Cardiac septum (tissue), 1 donor: ENCODE measurements at regions not wholly inside any gene's neighbourhood (a gene's known extent, or its start where the extent isn't known, plus 50 kb on each side); places are given as distances from the start of the nearest gene placed in this dataset.

ENCODE experiments used
- DNase-seq: peaks from one replicate; pipeline ENCODE4 v3.0.0-alpha.2; 2020; ENCODE audit warnings: low spot score
- intact Hi-C: fragments of 100-400 bp; cut with DNase I; formaldehyde crosslinking; loops from one replicate; pipeline ENCODE4 v1.14.0; 2022
- donor health status: DM: no; HTN: no; CAD: no.

DNA sequence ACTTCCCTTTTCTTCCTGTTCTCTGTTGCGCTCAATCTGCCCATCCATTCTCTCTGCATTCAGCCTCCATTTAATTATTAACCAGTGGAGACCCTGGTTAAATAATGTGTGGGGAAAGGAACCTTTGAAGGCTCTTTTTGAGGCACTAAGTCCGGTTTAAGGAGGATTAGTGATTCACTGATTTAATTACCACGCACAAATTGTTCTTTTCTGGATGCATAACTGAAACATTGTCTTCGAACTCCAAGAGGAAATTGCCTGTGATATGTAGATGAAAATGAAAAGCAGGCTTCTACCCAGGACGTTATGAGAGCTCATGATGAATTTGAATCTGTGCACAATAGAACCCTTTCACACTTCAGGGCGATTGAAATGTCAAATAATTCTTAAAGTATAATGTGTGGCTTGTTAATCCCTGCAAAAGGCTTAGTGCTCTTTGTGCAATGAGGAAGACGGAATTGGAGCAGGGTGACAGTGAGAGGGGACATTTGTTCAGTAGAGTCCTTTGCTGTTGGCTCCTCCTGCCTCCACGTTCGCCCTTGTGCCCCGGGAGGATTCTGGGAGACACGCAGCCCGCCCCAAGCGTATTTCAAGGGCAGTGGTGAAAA is 51.1 kb upstream of the ZNF236 start:
- intact Hi-C loops = no loop called here
- DNase-seq = no peak

- DNase-seq = no peak
Observed at GRCh38 chr18:76767954-76768353, 54.4 kb upstream of the ZNF236 start.

GRCh38 chr18:76766429-76766828 is 55.9 kb upstream of the ZNF236 start:
- no peak for DNase-seq
- intact Hi-C loops = no loop called here

More at GRCh38 chr18:76767954-76768353, 54.4 kb upstream of the ZNF236 start:
- intact Hi-C loops = no loop called here

DNA sequence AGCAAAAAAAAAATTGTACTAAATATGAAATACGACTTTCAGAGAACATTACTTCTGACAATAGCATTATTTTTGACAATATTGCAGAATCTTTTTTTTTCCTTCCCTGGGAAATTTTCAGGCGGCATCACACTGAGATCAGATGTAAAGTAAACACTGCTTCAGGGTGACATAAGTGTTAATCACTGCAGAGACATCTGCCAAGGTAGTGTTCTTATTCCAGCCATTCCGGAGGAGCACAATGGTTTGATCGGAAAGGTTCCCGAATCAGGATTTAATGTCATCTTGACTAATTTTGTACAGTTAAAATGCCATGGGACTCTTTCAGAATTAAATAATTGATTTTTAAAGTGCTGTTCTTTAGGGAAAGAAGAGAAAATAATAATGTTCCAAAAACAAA is 56.7 kb upstream of the ZNF236 start:
- intact Hi-C loops = no loop called here
- DNase-seq = no peak

GRCh38 chr18:76764291-76764901 is 58.0 kb upstream of the ZNF236 start:
- DNase-seq = no peak
- intact Hi-C loops = no loop called here

- intact Hi-C loops = no loop called here
- DNase-seq = no peak
Observed at GRCh38 chr18:76759056-76759455, 63.3 kb upstream of the ZNF236 start.

- intact Hi-C loops = no loop called here
- DNase-seq = no peak
Observed at GRCh38 chr18:76757925-76758324, 64.4 kb upstream of the ZNF236 start.

- DNase-seq = no peak
- intact Hi-C loops = no loop called here
Observed at GRCh38 chr18:76757335-76757734, 65.0 kb upstream of the ZNF236 start.

- DNase-seq = no peak
- intact Hi-C loops = no loop called here
Observed at GRCh38 chr18:76756531-76757253, 65.7 kb upstream of the ZNF236 start.

DNA sequence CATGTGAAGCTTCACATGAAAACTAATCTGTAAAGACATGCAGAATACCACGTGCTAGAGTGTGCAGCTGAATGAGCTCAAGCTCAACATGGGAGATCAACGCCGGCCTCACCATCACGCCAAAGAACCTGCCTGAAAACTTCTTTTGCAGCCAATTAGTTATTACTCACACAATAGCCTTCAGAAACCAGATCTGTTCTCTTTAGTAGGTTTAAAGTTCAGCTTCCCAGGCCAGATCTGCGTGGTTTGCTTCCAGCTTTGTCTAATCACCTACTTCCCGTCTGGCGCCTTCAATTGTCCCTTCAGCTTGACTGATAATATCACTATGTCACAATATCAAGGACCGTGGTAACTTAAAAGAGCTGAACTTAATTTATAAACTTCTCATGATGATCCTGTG is 68.0 kb upstream of the ZNF236 start:
- intact Hi-C loops = no loop called here
- DNase-seq = no peak

DNA sequence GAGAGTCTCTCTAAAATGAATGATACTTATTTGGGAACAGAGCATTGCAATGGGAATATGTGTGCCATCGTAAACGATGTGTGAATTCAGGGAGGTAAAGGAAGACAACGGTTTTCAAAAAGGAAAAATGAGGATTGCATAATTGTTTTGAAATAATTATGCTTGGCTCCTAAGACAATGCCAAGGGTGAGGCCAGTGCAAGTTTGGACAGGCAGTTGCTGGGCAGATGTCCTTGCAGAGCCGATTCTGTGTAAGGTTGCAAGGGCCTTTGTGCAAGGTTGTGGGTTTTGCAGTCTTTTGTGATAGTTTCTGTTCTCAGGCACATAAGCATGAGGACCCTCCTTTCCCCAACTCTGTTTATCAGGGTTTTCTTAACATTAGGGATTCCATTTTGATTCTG is 70.0 kb upstream of the ZNF236 start:
- DNase-seq = no peak
- intact Hi-C loops = no loop called here

GRCh38 chr18:76750917-76751890 is 71.2 kb upstream of the ZNF236 start:
- intact Hi-C loops = no loop called here
- DNase-seq = no peak

- intact Hi-C loops = no loop called here
- no peak for DNase-seq
Observed at GRCh38 chr18:76750269-76750668, 72.1 kb upstream of the ZNF236 start.

DNA sequence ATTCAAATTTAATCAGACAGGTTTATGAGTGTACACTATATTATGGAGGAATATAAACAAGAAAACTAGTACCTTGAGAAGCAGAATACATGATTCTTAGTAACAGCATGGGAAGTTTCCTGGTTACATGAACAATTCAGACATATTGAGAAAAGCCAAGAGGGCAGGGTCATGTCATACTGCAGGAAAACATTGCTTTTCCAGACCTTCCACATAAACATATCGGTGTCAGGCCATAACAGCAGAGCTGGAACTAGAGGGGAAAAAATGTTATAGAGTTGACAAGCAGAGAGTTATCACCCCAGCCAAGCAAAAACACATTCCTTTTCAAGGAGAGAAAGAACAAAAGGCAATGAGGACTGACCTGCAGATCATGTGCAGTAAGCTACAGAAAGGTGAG is 74.7 kb upstream of the ZNF236 start:
- no peak for DNase-seq

DNA sequence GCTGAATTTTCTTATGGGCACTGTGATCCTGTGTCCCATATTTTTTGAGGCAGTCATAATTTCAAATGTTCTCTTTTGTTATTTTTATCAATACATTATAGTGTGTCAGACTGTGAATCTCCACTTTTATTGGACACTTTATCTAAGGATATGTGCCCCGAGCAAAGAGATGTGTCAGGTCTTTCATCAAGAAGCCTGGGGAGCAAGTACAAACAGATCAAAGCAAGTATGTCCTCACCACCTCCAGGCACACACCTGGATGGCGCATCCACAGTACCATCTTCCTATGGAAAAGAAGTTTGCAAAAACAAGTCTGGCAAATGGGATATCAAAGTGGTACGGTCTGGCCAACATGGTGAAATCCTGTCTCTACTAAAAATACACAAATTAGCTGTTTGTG is 81.0 kb upstream of the ZNF236 start:
- intact Hi-C loops = no loop called here
- no peak for DNase-seq

More for the DNA sequence above, 74.7 kb upstream of the ZNF236 start:
- intact Hi-C loops = no loop called here

DNA sequence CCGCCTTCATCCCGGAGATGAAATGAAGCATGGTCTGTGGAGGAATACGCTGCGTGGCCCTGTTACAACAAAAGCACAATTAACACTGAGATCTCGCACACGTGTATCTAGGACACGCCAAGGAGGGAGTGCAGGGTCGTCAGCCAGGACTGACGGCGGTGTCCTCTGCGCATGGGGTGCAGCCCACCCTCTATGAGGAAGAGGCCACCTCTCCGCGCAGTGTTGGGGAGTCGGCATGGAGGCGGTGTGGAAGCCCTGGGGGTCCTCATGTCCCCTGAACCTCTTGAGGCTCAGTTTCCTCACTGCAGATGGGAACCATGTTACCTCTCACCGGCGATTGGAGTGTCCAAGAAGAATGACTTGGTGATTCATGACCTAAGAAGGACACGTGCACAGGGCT is 86.0 kb upstream of the ZNF236 start:
- intact Hi-C loops = no loop called here
- DNase-seq = no peak

GRCh38 chr18:76730901-76731300 is 91.5 kb upstream of the ZNF236 start:
- no peak for DNase-seq
- intact Hi-C loops = no loop called here

DNA sequence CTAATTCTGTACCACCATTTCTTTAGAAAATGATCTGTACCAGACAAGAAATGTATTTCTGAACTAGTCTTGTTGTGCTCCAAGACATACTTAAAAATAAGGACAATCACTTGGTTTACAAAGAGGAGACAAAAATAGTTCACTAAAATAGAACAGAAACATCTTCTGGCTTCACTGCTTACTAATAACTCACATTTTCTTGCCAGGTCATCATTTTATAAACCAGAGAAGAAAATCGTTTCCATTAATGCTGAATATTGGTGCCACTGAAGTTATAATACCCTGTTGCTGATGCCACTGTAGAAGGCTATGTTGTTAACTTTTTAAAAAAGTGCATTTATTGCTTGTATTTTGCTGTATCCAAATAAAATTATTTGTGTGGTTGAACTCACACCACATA is 94.8 kb upstream of the ZNF236 start:
- intact Hi-C loops = no loop called here
- no peak for DNase-seq

DNA sequence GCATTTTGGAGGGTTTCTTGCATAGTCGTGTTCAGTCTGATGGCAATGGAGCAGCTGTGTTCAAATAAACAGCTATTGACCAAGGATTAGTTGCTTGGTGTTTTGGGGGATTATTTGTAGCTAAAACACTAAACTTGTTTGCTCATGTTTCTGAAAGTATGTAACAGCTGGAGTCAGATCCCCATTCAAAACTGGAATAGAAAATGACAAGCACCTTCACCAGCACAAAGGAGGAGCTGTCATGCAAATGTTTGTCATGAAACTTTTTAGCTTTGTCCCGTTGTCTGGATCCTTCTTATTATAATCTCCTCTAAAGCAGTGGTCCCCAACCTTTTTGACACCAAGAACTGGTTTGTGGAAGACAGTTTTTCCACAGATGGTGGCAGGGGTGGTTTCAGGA is 96.9 kb upstream of the ZNF236 start:
- intact Hi-C loops = no loop called here
- DNase-seq = no peak
